IMR-90 (cell line): ENCODE measurements at regions not wholly inside any gene's neighbourhood (a gene's known extent, or its start where the extent isn't known, plus 50 kb on each side); places are given as distances from the start of the nearest gene placed in this dataset.

Source experiments
- ATAC-seq: fragments of 200-7000 bp; cut with Tn5 transposase; 2 replicates; pipeline ENCODE4 v1.9.1; 2020; ENCODE audit warnings: low read depth, mild to moderate bottlenecking, moderate library complexity
- BruUV-seq: library from RNA; stranded (reverse); fragments of 400-500 nt; replicated peaks from 2 replicates; lab custom pipeline; 2021; lab: Mats Ljungman, UMichigan
- CTCF ChIA-PET: fragments of 300-600 bp; formaldehyde crosslinking; extraction: SDS; loops from one replicate; lab custom pipeline; 2021; ENCODE audit warnings: antibody characterized with exemption; lab: Yijun Ruan, JAX
- POLR2A ChIA-PET: fragments of 300-600 bp; sonication (Branson Sonifier 250); formaldehyde crosslinking; loops from one replicate; lab custom pipeline; 2022; ENCODE audit warnings: antibody characterized with exemption; ENCODE audit not compliant: unreplicated experiment; lab: Charles Lee
- DNase-seq: peaks from one replicate; pipeline ENCODE4 v3.0.0; 2013
- H2AFZ ChIP-seq: replicated peaks from 2 replicates; pipeline ENCODE3; 2013; ENCODE audit warnings: low read length, mild to moderate bottlenecking; ENCODE audit not compliant: poor library complexity
- H2AK5ac ChIP-seq: 2 replicates; pipeline ENCODE4 v1.6.1; 2013; ENCODE audit warnings: low read depth, low read length, inconsistent platforms
- H2AK9ac ChIP-seq: replicated peaks from 2 replicates; pipeline ENCODE3; 2013; ENCODE audit warnings: mild to moderate bottlenecking, low read depth, low read length, moderate library complexity; ENCODE audit not compliant: poor library complexity
- H2BK120ac ChIP-seq: 2 replicates; pipeline ENCODE4 v1.6.1; 2013; ENCODE audit warnings: low read depth, low read length, inconsistent platforms
- H2BK15ac ChIP-seq: 3 replicates; pipeline ENCODE4 v1.6.1; 2013; ENCODE audit warnings: low read depth, low read length, inconsistent platforms
- H2BK20ac ChIP-seq: 2 replicates; pipeline ENCODE4 v1.6.1; 2013; ENCODE audit warnings: low read depth, mild to moderate bottlenecking, inconsistent platforms, low read length, moderate library complexity
- H2BK5ac ChIP-seq: 2 replicates; pipeline ENCODE4 v1.6.1; 2013; ENCODE audit warnings: mild to moderate bottlenecking, low read depth, low read length, inconsistent platforms; ENCODE audit not compliant: poor library complexity, severe bottlenecking
- H3K14ac ChIP-seq: replicated peaks from 2 replicates; pipeline ENCODE4 v1.6.1; 2013; ENCODE audit warnings: low read depth, low read length, inconsistent platforms
- H3K18ac ChIP-seq: 2 replicates; pipeline ENCODE4 v1.6.1; 2013; ENCODE audit warnings: low read depth, low read length, control low read depth
- H3K23ac ChIP-seq: 2 replicates; pipeline ENCODE4 v1.6.1; 2013; ENCODE audit warnings: low read depth, low read length, inconsistent platforms
- H3K27ac ChIP-seq: 2 replicates; pipeline ENCODE4 v1.5.1; 2013; ENCODE audit warnings: mild to moderate bottlenecking, control low read depth, low read length; ENCODE audit not compliant: insufficient read depth
- H3K27me3 ChIP-seq: 2 replicates; pipeline ENCODE4 v1.6.1; 2013; ENCODE audit warnings: low read length; ENCODE audit not compliant: control insufficient read depth, insufficient read depth
- H3K36me3 ChIP-seq: 2 replicates; pipeline ENCODE4 v1.6.1; 2013; ENCODE audit warnings: low read length, mixed read lengths; ENCODE audit not compliant: control insufficient read depth, insufficient read depth
- H3K4ac ChIP-seq: 2 replicates; pipeline ENCODE4 v1.6.1; 2013; ENCODE audit warnings: low read depth, low read length, inconsistent platforms
- H3K4me1 ChIP-seq: 2 replicates; pipeline ENCODE4 v1.6.1; 2013; ENCODE audit warnings: low read length, mixed read lengths; ENCODE audit not compliant: control insufficient read depth, insufficient read depth
- H3K4me2 ChIP-seq: 2 replicates; pipeline ENCODE4 v1.6.1; 2013; ENCODE audit warnings: low read depth, mild to moderate bottlenecking, control low read depth, low read length, moderate library complexity
- H3K4me3 ChIP-seq: 2 replicates; pipeline ENCODE4 v1.5.1; 2013; ENCODE audit warnings: low read depth, mild to moderate bottlenecking, control low read depth, low read length, moderate library complexity; ENCODE audit not compliant: insufficient read depth
- H3K56ac ChIP-seq: 2 replicates; pipeline ENCODE4 v1.6.1; 2013; ENCODE audit warnings: low read length, inconsistent platforms; ENCODE audit not compliant: insufficient read depth; ENCODE audit errors: extremely low read depth
- H3K79me1 ChIP-seq, 2 experiments: 2 replicates each; pipeline ENCODE4 v1.6.1; 2013; ENCODE audit warnings: low read length in 2 of 2, inconsistent platforms in 1 of 2, low read depth in 1 of 2
- H3K9ac ChIP-seq: 2 replicates; pipeline ENCODE4 v1.6.1; 2013; ENCODE audit warnings: low read depth, low read length, control low read depth
- H3K9me1 ChIP-seq: 2 replicates; pipeline ENCODE4 v1.6.1; 2013; ENCODE audit warnings: low read length, inconsistent platforms; ENCODE audit not compliant: insufficient read depth
- H3K9me3 ChIP-seq: 2 replicates; pipeline ENCODE4 v1.6.1; 2013; ENCODE audit warnings: low read length; ENCODE audit not compliant: control insufficient read depth, insufficient read depth
- H4K20me1 ChIP-seq: 2 replicates; pipeline ENCODE4 v1.6.1; 2013; ENCODE audit warnings: low read length, inconsistent platforms; ENCODE audit not compliant: insufficient read depth
- H4K5ac ChIP-seq: 2 replicates; pipeline ENCODE4 v1.6.1; 2013; ENCODE audit warnings: mild to moderate bottlenecking, low read depth, low read length, control low read depth
- H4K8ac ChIP-seq, 2 experiments: 2 replicates each; pipeline ENCODE4 v1.6.1; 2013; ENCODE audit warnings: low read depth in 2 of 2, low read length in 2 of 2, control low read depth in 1 of 2, inconsistent platforms in 1 of 2
- H4K91ac ChIP-seq: 2 replicates; pipeline ENCODE4 v1.6.1; 2013; ENCODE audit warnings: low read depth, low read length, inconsistent platforms; ENCODE audit not compliant: insufficient read depth
- BHLHE40 ChIP-seq: fragments of 150-350 bp; IDR thresholded peaks from 2 replicates; pipeline ENCODE4 v1.6.1; 2016; ENCODE audit warnings: mild to moderate bottlenecking, low read depth, low read length
- CEBPB ChIP-seq: IDR thresholded peaks from 2 replicates; pipeline ENCODE4 v1.6.1; 2012; ENCODE audit warnings: low read depth, low read length, improper control_type of control experiment
- CHD1 ChIP-seq: IDR thresholded peaks from 2 replicates; pipeline ENCODE4 v1.6.1; 2012; ENCODE audit warnings: low read depth, low read length, improper control_type of control experiment
- CTCF ChIP-seq: conservative IDR thresholded peaks from 2 replicates; pipeline ENCODE4 v1.5.1; 2012; ENCODE audit warnings: mild to moderate bottlenecking, low read depth, low read length, improper control_type of control experiment
- ELK1 ChIP-seq: fragments of 150-350 bp; IDR thresholded peaks from 2 replicates; pipeline ENCODE4 v1.6.1; 2016; ENCODE audit warnings: low read depth, mild to moderate bottlenecking, low read length, moderate library complexity, borderline replicate concordance
- FOS ChIP-seq: fragments of 150-350 bp; IDR thresholded peaks from 2 replicates; pipeline ENCODE4 v1.6.1; 2016; ENCODE audit warnings: low read depth, low read length
- MAFK ChIP-seq: IDR thresholded peaks from 2 replicates; pipeline ENCODE4 v1.6.1; 2012; ENCODE audit warnings: low read depth, low read length, improper control_type of control experiment
- MAZ ChIP-seq: IDR thresholded peaks from 2 replicates; pipeline ENCODE4 v1.6.1; 2012; ENCODE audit warnings: low read depth, mild to moderate bottlenecking, low read length, improper control_type of control experiment, moderate library complexity, borderline replicate concordance
- MXI1 ChIP-seq: IDR thresholded peaks from 2 replicates; pipeline ENCODE4 v1.6.1; 2012; ENCODE audit warnings: low read depth, mild to moderate bottlenecking, low read length, moderate library complexity, borderline replicate concordance
- NFE2L2 ChIP-seq: fragments of 150-350 bp; IDR thresholded peaks from 2 replicates; pipeline ENCODE4 v1.6.1; 2016; ENCODE audit warnings: low read depth, mild to moderate bottlenecking, low read length
- POLR2A ChIP-seq: IDR thresholded peaks from 2 replicates; pipeline ENCODE4 v1.6.1; 2012; ENCODE audit warnings: mild to moderate bottlenecking, low read depth, low read length
- RAD21 ChIP-seq: IDR thresholded peaks from 2 replicates; pipeline ENCODE4 v1.6.1; 2012; ENCODE audit warnings: low read length, improper control_type of control experiment
- RCOR1 ChIP-seq: IDR thresholded peaks from 2 replicates; pipeline ENCODE4 v1.6.1; 2012; ENCODE audit warnings: mild to moderate bottlenecking, low read length, improper control_type of control experiment; ENCODE audit not compliant: insufficient replicate concordance
- RFX5 ChIP-seq: IDR thresholded peaks from 2 replicates; pipeline ENCODE4 v1.8.0; 2012; ENCODE audit warnings: low read depth, mild to moderate bottlenecking, low read length, moderate library complexity
- SMC3 ChIP-seq: fragments of 150-350 bp; IDR thresholded peaks from 2 replicates; pipeline ENCODE4 v1.6.1; 2016; ENCODE audit warnings: low read depth, mild to moderate bottlenecking, antibody characterized with exemption, low read length, moderate library complexity
- USF2 ChIP-seq: fragments of 150-350 bp; IDR thresholded peaks from 2 replicates; pipeline ENCODE4 v1.6.1; 2017; ENCODE audit warnings: mild to moderate bottlenecking, antibody characterized with exemption, low read length, low read depth
- WGBS, 2 experiments: methylation state at CpG; one replicate each; pipeline versions ENCODE4 v1.1.5 to v1.1.7; 2013; ENCODE audit warnings: missing lambda C conversion rate in 2 of 2; ENCODE audit not compliant: insufficient read length in 1 of 2; ENCODE audit errors: extremely low coverage in 2 of 2; 5-methylcytosine and 5-hydroxymethylcytosine counted together
- dilution Hi-C: fragments of 300-500 bp; cut with HindIII; formaldehyde crosslinking; loops from one replicate; pipeline ENCODE4 v1.14.3; 2018; ENCODE audit warnings: low sequenced_read_pairs; ENCODE audit not compliant: unreplicated experiment
- in situ Hi-C: fragments of 300-500 bp; cut with MboI; formaldehyde crosslinking; loops from 3 replicates; pipeline ENCODE4 v1.14.3; 2019; ENCODE audit warnings: low sequenced_read_pairs, inconsistent platforms, mixed read lengths
- intact Hi-C: fragments of 100-400 bp; cut with micrococcal nuclease; formaldehyde crosslinking; loops from 2 replicates; pipeline ENCODE4 v1.10.0; 2022

- BruUV-seq: no TSS peak
- H2BK20ac ChIP-seq: no peak overlapping the region
- no peaks in the 10 kb centered on the region for H3K27me3 ChIP-seq
- no peak overlapping the region for H2BK5ac ChIP-seq
- no peak overlapping the region for H2AK9ac ChIP-seq
- no peak overlapping the region for H3K18ac ChIP-seq
- no peak overlapping the region for H3K4ac ChIP-seq
- H3K56ac ChIP-seq: no peak overlapping the region
- no peak for ATAC-seq
- no peak overlapping the region for H4K91ac ChIP-seq
- no peak overlapping the region for H3K9ac ChIP-seq
- H3K9me1 ChIP-seq: no peaks in the 10 kb centered on the region
- no peak overlapping the region for H3K27ac ChIP-seq
- no peaks in the 10 kb centered on the region for H4K20me1 ChIP-seq
- 5% methylated on average over 11 of the region's 29 CpGs; no CpG with 5 or more reads in 1 of the 2 experiments for WGBS, 2 experiments
- dilution Hi-C loops (no loop called here), intact Hi-C loops (no loop called here), in situ Hi-C loops (no loop called here)
- TF ChIP-seq FOS: no peak
- no peak for TF ChIP-seq MAFK
- TF ChIP-seq RAD21: no peak
- TF ChIP-seq MAZ: no peak
- no peak for TF ChIP-seq CTCF
- no peak for TF ChIP-seq POLR2A
- no peak for TF ChIP-seq NFE2L2
- no peak for TF ChIP-seq BHLHE40
- no peak for TF ChIP-seq RFX5
- TF ChIP-seq ELK1: no peak
- no peak for TF ChIP-seq RCOR1
- TF ChIP-seq USF2: no peak
- TF ChIP-seq CHD1: no peak
- TF ChIP-seq CEBPB: no peak
- no peak for TF ChIP-seq MXI1
- TF ChIP-seq SMC3: no peak
- no peak for DNase-seq
- H3K4me3 ChIP-seq: no peak overlapping the region
- no peak overlapping the region for H4K5ac ChIP-seq
- no peaks in the 10 kb centered on the region for H3K4me1 ChIP-seq
- H2AFZ ChIP-seq: no peak overlapping the region
- no peak overlapping the region for H3K4me2 ChIP-seq
- POLR2A ChIA-PET: no interaction called here
- H3K79me1 ChIP-seq: no peaks in the 10 kb centered on the region
- no peak overlapping the region for H2BK15ac ChIP-seq
- no peak overlapping the region for H3K14ac ChIP-seq
- H3K23ac ChIP-seq: no peak overlapping the region
- H2AK5ac ChIP-seq: no peak overlapping the region
- CTCF ChIA-PET: no interaction called here
- H3K36me3 ChIP-seq: no peaks in the 10 kb centered on the region
- no peak overlapping the region for H2BK120ac ChIP-seq
- H4K8ac ChIP-seq: no peak overlapping the region
- H3K9me3 ChIP-seq: peaks cover 28% of the 10 kb centered on the region
These were observed 398.1 kb upstream of the IRX1 start for GRCh38 chr5:3197304-3198073.
